ENCODE measurements at regions not wholly inside any gene's neighbourhood (a gene's known extent, or its start where the extent isn't known, plus 50 kb on each side); places are given as distances from the start of the nearest gene placed in this dataset.
A peak's percentile ranks its signal among the peaks of the same experiment; 100 is the strongest.

- Histone ChIP-seq H3K4me3 (no peak overlapping the region), H3K36me3 (no peaks in the 10 kb centered on the region), H3K27me3 (peaks cover 0 to 87% (median 41%) of the 10 kb centered on the region in 3 donors), H3K4me1 (peaks cover 0 to 13% (median 7%) of the 10 kb centered on the region in 4 donors), H3K27ac (no peak overlapping the region), H3K9me3 (no peaks in the 10 kb centered on the region)
- DNase-seq, result no peak
- 88 to 94% (median 94%) methylated on average over 20 of the region's 20 CpGs for WGBS, 5 donors
- intact Hi-C loops (cut with DNase I; ENCODE audit: low total_unique reads), result no loop called here
- no peak for TF ChIP-seq EP300 (IDR thresholded peaks at IDR 0.05)
- no peak for TF ChIP-seq POLR2A (IDR thresholded peaks at IDR 0.05)
- TF ChIP-seq POLR2AphosphoS5 (IDR thresholded peaks at IDR 0.05), result no peak
- TF ChIP-seq CTCF (IDR thresholded peaks at IDR 0.05), result no peak
Observed at GRCh38 chr20:62527781-62528180, 52.0 kb upstream of the GATA5 start.

- no peak for DNase-seq
- Histone ChIP-seq H3K4me3 (no peak overlapping the region), H3K27ac (no peak overlapping the region), H3K9me3 (no peaks in the 10 kb centered on the region), H3K4me1 (peaks cover 0 to 11% (median 7%) of the 10 kb centered on the region in 4 donors), H3K27me3 (peaks cover 0 to 88% (median 28%) of the 10 kb centered on the region in 3 donors), H3K36me3 (no peaks in the 10 kb centered on the region)
- intact Hi-C loops (cut with DNase I; ENCODE audit: low total_unique reads), result no loop called here
- no peak for TF ChIP-seq POLR2AphosphoS5 (IDR thresholded peaks at IDR 0.05)
- no peak for TF ChIP-seq POLR2A (IDR thresholded peaks at IDR 0.05)
- TF ChIP-seq EP300 (IDR thresholded peaks at IDR 0.05), result no peak
- no peak for TF ChIP-seq CTCF (IDR thresholded peaks at IDR 0.05)
- WGBS, 5 donors, result 73 to 81% (median 76%) methylated on average over 21 to 25 of the region's 25 CpGs
Observed at GRCh38 chr20:62528983-62529891, 53.4 kb upstream of the GATA5 start.

GRCh38 chr20:62529896-62530642 is 54.3 kb upstream of the GATA5 start:
- intact Hi-C loops (cut with DNase I; ENCODE audit: low total_unique reads), result no loop called here
- WGBS, 5 donors, result 55 to 73% (median 61%) methylated on average over 22 to 25 of the region's 25 CpGs
- Histone ChIP-seq H3K36me3 (no peaks in the 10 kb centered on the region), H3K27ac (no peak overlapping the region), H3K9me3 (no peaks in the 10 kb centered on the region), H3K4me1 (peaks cover 0 to 10% (median 3%) of the 10 kb centered on the region in 4 donors), H3K4me3 (no peak overlapping the region), H3K27me3 (peaks cover 0 to 79% (median 19%) of the 10 kb centered on the region in 3 donors)
- peak in 1 of 2 donors; percentile 67 for DNase-seq
- no peak for TF ChIP-seq POLR2AphosphoS5 (IDR thresholded peaks at IDR 0.05)
- no peak for TF ChIP-seq CTCF (IDR thresholded peaks at IDR 0.05)
- TF ChIP-seq EP300 (IDR thresholded peaks at IDR 0.05), result no peak
- no peak for TF ChIP-seq POLR2A (IDR thresholded peaks at IDR 0.05)

- 59 to 80% (median 70%) methylated on average over 14 to 16 of the region's 16 CpGs for WGBS, 5 donors
- intact Hi-C loops (cut with DNase I; ENCODE audit: low total_unique reads), result no loop called here
Observed at GRCh38 chr20:62530643-62531032, 54.8 kb upstream of the GATA5 start.

More at GRCh38 chr20:62530643-62531032, 54.8 kb upstream of the GATA5 start:
- Histone ChIP-seq H3K27ac (no peak overlapping the region), H3K4me3 (no peak overlapping the region), H3K4me1 (peaks cover 0 to 10% (median 3%) of the 10 kb centered on the region in 4 donors), H3K27me3 (peaks cover 0 to 74% (median 13%) of the 10 kb centered on the region in 3 donors), H3K36me3 (no peaks in the 10 kb centered on the region), H3K9me3 (no peaks in the 10 kb centered on the region)
- TF ChIP-seq EP300 (IDR thresholded peaks at IDR 0.05), result no peak
- TF ChIP-seq POLR2AphosphoS5 (IDR thresholded peaks at IDR 0.05), result no peak
- TF ChIP-seq CTCF (IDR thresholded peaks at IDR 0.05), result no peak
- no peak for TF ChIP-seq POLR2A (IDR thresholded peaks at IDR 0.05)
- DNase-seq, result no peak

All from stomach (tissue), 8 donors.